Mammary epithelial cell (primary cell): ENCODE measurements at regions not wholly inside any gene's neighbourhood (a gene's known extent, or its start where the extent isn't known, plus 50 kb on each side); places are given as distances from the start of the nearest gene placed in this dataset.

ENCODE experiments used
- EZH2 ChIP-seq: IDR thresholded peaks from 2 replicates; pipeline ENCODE4 v1.6.1; 2012; ENCODE audit warnings: low read length, inconsistent platforms, borderline replicate concordance
- TF ChIP-seq, protein P1 (sequence below), 2 donors: IDR thresholded peaks in 1 of 2; conservative IDR thresholded peaks in 1 of 2; 2 replicates each; pipeline ENCODE4 v1.5.1; 2011 to 2012; ENCODE audit warnings: inconsistent platforms in 2 of 2, low read length in 2 of 2, mild to moderate bottlenecking in 2 of 2, control low read depth in 1 of 2, low read depth in 1 of 2; ENCODE audit not compliant: insufficient read depth in 1 of 2; ENCODE audit errors: extremely low read depth in 1 of 2

DNA sequence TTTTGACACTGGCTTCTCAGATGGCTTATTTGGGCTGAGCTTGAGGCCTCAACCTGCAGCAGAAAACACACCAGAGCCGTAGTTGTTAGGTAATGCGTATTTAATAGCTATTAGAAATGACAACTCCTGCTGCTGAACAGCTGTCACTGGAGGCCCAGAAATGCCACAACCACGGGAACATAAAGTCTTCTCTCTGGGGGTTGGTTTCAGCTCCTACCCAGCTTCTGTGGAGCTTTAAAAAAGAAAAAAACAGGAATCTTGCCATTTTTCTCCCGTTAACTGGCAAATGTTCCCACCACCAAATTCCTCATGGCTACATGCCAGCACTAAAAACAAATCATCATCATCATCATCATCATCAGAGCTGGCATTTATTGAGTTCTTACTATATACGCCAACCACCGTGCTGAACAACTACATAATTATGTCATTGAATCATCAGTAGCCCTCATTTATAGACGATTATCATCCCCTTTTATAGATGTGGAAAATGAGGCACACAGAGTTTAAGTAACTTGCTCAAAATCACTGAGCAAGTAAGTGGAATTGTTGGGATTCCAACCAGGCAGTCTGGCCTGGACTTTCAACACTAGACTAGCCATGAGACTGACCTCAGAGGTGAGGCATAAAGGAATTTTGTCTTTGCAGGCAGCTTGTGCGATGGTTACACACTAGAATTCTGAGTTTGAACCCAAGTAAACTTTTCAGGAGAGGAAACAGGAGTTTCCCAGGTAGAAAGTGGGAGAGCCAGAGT lies 185.3 kb upstream of the WWC1 start:
- TF ChIP-seq, protein P1, sequence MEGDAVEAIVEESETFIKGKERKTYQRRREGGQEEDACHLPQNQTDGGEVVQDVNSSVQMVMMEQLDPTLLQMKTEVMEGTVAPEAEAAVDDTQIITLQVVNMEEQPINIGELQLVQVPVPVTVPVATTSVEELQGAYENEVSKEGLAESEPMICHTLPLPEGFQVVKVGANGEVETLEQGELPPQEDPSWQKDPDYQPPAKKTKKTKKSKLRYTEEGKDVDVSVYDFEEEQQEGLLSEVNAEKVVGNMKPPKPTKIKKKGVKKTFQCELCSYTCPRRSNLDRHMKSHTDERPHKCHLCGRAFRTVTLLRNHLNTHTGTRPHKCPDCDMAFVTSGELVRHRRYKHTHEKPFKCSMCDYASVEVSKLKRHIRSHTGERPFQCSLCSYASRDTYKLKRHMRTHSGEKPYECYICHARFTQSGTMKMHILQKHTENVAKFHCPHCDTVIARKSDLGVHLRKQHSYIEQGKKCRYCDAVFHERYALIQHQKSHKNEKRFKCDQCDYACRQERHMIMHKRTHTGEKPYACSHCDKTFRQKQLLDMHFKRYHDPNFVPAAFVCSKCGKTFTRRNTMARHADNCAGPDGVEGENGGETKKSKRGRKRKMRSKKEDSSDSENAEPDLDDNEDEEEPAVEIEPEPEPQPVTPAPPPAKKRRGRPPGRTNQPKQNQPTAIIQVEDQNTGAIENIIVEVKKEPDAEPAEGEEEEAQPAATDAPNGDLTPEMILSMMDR (conservative IDR thresholded peaks at IDR 0.05 in 1 of 2, IDR thresholded peaks at IDR 0.05 in 1 of 2; ENCODE audit: extremely low read depth in 1 of 2, insufficient read depth in 1 of 2, low read depth in 1 of 2, low read length in 2 of 2): no peak
- no peak for TF ChIP-seq EZH2
